ENCODE measurements at regions not wholly inside any gene's neighbourhood (a gene's known extent, or its start where the extent isn't known, plus 50 kb on each side); places are given as distances from the start of the nearest gene placed in this dataset.

- DNase-seq (ENCODE audit: extremely low read depth, low read depth) = no peak
- TF ChIP-seq CTCF (IDR thresholded peaks at IDR 0.05; ENCODE audit: low read depth, low read length) = no peak
These were observed 175.0 kb upstream of the PITRM1 start for GRCh38 chr10:3347413-3348182.

- DNase-seq (ENCODE audit: extremely low read depth, low read depth) = no peak
- no peak for TF ChIP-seq CTCF (IDR thresholded peaks at IDR 0.05; ENCODE audit: low read depth, low read length)
These were observed 174.3 kb upstream of the PITRM1 start for GRCh38 chr10:3346851-3347250.

GRCh38 chr10:3342771-3343170 is 170.2 kb upstream of the PITRM1 start:
- TF ChIP-seq CTCF (IDR thresholded peaks at IDR 0.05; ENCODE audit: low read depth, low read length) = no peak
- no peak for DNase-seq (ENCODE audit: extremely low read depth, low read depth)

- no peak for TF ChIP-seq CTCF (IDR thresholded peaks at IDR 0.05; ENCODE audit: low read depth, low read length)
- no peak for DNase-seq (ENCODE audit: extremely low read depth, low read depth)
These were observed 167.6 kb upstream of the PITRM1 start for GRCh38 chr10:3340127-3340730.

GRCh38 chr10:3339531-3339950 is 167.0 kb upstream of the PITRM1 start:
- no peak for TF ChIP-seq CTCF (IDR thresholded peaks at IDR 0.05; ENCODE audit: low read depth, low read length)
- no peak for DNase-seq (ENCODE audit: extremely low read depth, low read depth)

GRCh38 chr10:3339121-3339520 is 166.5 kb upstream of the PITRM1 start:
- TF ChIP-seq CTCF (IDR thresholded peaks at IDR 0.05; ENCODE audit: low read depth, low read length) = no peak
- no peak for DNase-seq (ENCODE audit: extremely low read depth, low read depth)

GRCh38 chr10:3337741-3338140 is 165.2 kb upstream of the PITRM1 start:
- no peak for DNase-seq (ENCODE audit: extremely low read depth, low read depth)
- TF ChIP-seq CTCF (IDR thresholded peaks at IDR 0.05; ENCODE audit: low read depth, low read length) = no peak
